ENCODE measurements at regions not wholly inside any gene's neighbourhood (a gene's known extent, or its start where the extent isn't known, plus 50 kb on each side); places are given as distances from the start of the nearest gene placed in this dataset.

DNA sequence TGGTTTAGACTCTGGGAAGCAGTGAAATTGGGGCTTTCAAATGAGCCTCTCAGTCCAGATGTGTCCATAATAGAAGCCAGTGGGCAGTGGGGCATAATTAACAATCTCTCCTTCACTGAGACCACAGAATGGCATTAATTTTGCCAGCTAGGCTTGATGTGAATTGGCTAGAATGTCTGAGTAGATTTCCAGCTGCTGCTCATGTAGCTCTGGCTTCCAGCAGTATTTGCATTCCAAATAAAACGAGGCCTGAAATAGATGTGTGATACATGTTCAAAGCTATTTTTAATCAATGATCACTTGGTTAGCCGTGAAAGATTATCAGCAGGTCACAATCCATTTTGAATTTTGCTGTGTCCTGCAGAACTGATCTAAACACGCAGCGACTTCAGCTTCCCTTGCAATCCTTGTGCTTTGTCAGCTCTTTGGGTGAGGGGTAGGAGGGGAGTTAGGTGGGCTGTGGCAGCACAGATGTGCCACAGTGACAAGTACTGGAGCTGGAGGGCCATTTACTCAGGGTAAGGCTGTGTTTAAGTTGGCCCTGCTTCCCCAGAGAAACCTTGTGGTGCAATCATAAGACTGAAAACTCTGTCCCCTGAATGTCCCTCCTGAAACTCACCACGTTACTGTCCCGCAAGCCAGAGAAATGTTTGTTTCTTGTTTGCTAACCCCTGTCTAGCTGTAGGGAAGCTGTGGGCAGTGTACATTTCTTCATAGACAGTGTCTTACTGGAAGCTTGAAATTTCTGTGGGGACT is 56.9 kb upstream of the TMEM178A start:
- ATAC-seq = no peak
- H3K4me1 Mint-ChIP-seq = no peaks in the 10 kb centered on the region
- DNase-seq = no peak
- WGBS (ENCODE audit: insufficient coverage) = 75% methylated on average over 6 of the region's 6 CpGs
- TF ChIP-seq, protein P1, sequence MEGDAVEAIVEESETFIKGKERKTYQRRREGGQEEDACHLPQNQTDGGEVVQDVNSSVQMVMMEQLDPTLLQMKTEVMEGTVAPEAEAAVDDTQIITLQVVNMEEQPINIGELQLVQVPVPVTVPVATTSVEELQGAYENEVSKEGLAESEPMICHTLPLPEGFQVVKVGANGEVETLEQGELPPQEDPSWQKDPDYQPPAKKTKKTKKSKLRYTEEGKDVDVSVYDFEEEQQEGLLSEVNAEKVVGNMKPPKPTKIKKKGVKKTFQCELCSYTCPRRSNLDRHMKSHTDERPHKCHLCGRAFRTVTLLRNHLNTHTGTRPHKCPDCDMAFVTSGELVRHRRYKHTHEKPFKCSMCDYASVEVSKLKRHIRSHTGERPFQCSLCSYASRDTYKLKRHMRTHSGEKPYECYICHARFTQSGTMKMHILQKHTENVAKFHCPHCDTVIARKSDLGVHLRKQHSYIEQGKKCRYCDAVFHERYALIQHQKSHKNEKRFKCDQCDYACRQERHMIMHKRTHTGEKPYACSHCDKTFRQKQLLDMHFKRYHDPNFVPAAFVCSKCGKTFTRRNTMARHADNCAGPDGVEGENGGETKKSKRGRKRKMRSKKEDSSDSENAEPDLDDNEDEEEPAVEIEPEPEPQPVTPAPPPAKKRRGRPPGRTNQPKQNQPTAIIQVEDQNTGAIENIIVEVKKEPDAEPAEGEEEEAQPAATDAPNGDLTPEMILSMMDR (IDR thresholded peaks at IDR 0.05) = no peak
- H3K27ac Mint-ChIP-seq = no peak overlapping the region
- peaks cover 0 to 28% of the 10 kb centered on the region in 2 donors for H3K27me3 Mint-ChIP-seq (ENCODE audit: low read depth in 2 of 2)
- no peaks in the 10 kb centered on the region for H3K36me3 Mint-ChIP-seq
- Histone ChIP-seq H3K36me3 (ENCODE audit: control insufficient read depth, insufficient read depth, low read length) (no peaks in the 10 kb centered on the region), H3K4me3 (ENCODE audit: low read length) (no peak overlapping the region), H3K27me3 (ENCODE audit: control insufficient read depth, insufficient read depth, low read length) (no peaks in the 10 kb centered on the region), H3K4me1 (ENCODE audit: control insufficient read depth, insufficient read depth, low read length) (no peaks in the 10 kb centered on the region), H3K27ac (ENCODE audit: low read length) (no peak overlapping the region), H3K9me3 (ENCODE audit: control insufficient read depth, insufficient read depth, low read length) (no peaks in the 10 kb centered on the region)
- H3K9me3 Mint-ChIP-seq = no peaks in the 10 kb centered on the region
- no peak overlapping the region for H3K4me3 Mint-ChIP-seq
- intact Hi-C loops (cut with micrococcal nuclease) = no loop called here

DNA sequence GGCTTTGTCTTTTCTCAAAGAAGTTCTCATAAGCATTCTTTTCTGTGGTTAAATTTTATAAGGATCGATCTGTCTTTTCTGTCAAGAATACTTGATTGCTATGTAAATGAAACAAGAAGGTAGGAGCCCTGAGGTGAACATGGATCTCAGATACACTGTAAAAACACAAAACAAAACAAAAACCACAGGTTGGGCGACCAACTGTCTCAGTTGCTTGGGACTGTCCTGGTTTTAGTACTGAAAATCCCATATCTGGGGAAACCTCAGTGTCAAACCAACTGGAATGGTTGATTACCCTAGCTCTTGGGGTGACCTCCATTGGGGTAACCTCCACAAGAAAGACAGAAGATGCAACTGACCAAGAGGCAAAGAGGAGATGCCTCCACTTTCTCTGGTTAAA is 55.8 kb upstream of the TMEM178A start:
- Mint-ChIP-seq H3K27me3 (ENCODE audit: low read depth in 2 of 2) (peaks cover 2 to 19% of the 10 kb centered on the region in 2 donors), H3K27ac (no peak overlapping the region), H3K36me3 (no peaks in the 10 kb centered on the region), H3K4me1 (no peaks in the 10 kb centered on the region), H3K9me3 (peaks cover 0 to 2% of the 10 kb centered on the region in 2 donors), H3K4me3 (no peak overlapping the region)
- 73% methylated on average over 2 of the region's 2 CpGs for WGBS (ENCODE audit: insufficient coverage)
- DNase-seq (no peak), ATAC-seq (no peak)
- Histone ChIP-seq H3K9me3 (ENCODE audit: control insufficient read depth, insufficient read depth, low read length) (no peaks in the 10 kb centered on the region), H3K27ac (ENCODE audit: low read length) (no peak overlapping the region), H3K36me3 (ENCODE audit: control insufficient read depth, insufficient read depth, low read length) (no peaks in the 10 kb centered on the region), H3K4me3 (ENCODE audit: low read length) (no peak overlapping the region), H3K4me1 (ENCODE audit: control insufficient read depth, insufficient read depth, low read length) (no peaks in the 10 kb centered on the region), H3K27me3 (ENCODE audit: control insufficient read depth, insufficient read depth, low read length) (no peaks in the 10 kb centered on the region)
- intact Hi-C loops (cut with micrococcal nuclease) = no loop called here
- TF ChIP-seq, protein P1 (IDR thresholded peaks at IDR 0.05) = no peak

DNA sequence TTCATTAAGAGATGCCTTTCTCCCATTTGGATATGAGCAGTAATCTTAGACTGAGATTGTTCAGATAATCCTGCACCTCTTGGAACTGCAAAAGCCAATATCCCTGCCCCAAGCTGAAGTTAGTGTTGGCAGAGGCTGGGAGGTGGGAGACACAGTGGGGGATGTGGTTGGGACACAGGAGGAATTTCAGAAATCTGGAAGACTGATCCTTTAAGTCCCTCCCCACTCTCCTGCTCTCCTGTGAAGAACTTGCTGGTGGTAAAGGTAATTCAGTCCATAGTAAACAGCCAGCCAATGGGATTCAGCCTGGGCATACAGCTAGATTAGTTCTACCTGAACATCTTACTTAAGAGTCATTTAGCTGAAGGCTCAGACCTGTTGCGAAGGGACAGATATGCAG is 50.0 kb upstream of the TMEM178A start:
- DNase-seq (no peak), ATAC-seq (no peak)
- intact Hi-C loops (cut with micrococcal nuclease) = no loop called here
- Histone ChIP-seq H3K4me3 (ENCODE audit: low read length) (no peak overlapping the region), H3K9me3 (ENCODE audit: control insufficient read depth, insufficient read depth, low read length) (no peaks in the 10 kb centered on the region), H3K27me3 (ENCODE audit: control insufficient read depth, insufficient read depth, low read length) (no peaks in the 10 kb centered on the region), H3K4me1 (ENCODE audit: control insufficient read depth, insufficient read depth, low read length) (no peaks in the 10 kb centered on the region), H3K27ac (ENCODE audit: low read length) (no peak overlapping the region), H3K36me3 (ENCODE audit: control insufficient read depth, insufficient read depth, low read length) (no peaks in the 10 kb centered on the region)
- Mint-ChIP-seq H3K27ac (no peak overlapping the region), H3K4me1 (peaks cover 6 to 8% of the 10 kb centered on the region in 2 donors), H3K27me3 (ENCODE audit: low read depth in 2 of 2) (peaks cover 5 to 15% of the 10 kb centered on the region in 2 donors), H3K9me3 (peaks cover 0 to 2% of the 10 kb centered on the region in 2 donors), H3K36me3 (no peaks in the 10 kb centered on the region), H3K4me3 (no peak overlapping the region)
- WGBS (ENCODE audit: insufficient coverage) = 44% methylated on average over 1 of the region's 1 CpG
- TF ChIP-seq, protein P1 (IDR thresholded peaks at IDR 0.05) = no peak

All from natural killer cell (primary cell).